ENCODE measurements at regions not wholly inside any gene's neighbourhood (a gene's known extent, or its start where the extent isn't known, plus 50 kb on each side); places are given as distances from the start of the nearest gene placed in this dataset.
"Not testable (repeated sequence)": the region's sequence is repeated elsewhere in the genome, so short reads cannot be mapped to it uniquely, and the experiment has no call there.

- not testable (repeated sequence) for DNase-seq
Measured at GRCh38 chr13:61519214-61519613, 103.6 kb upstream of the PCDH20 start.

- DNase-seq = no peak
Measured at GRCh38 chr13:61508936-61509335, 93.3 kb upstream of the PCDH20 start.

DNA sequence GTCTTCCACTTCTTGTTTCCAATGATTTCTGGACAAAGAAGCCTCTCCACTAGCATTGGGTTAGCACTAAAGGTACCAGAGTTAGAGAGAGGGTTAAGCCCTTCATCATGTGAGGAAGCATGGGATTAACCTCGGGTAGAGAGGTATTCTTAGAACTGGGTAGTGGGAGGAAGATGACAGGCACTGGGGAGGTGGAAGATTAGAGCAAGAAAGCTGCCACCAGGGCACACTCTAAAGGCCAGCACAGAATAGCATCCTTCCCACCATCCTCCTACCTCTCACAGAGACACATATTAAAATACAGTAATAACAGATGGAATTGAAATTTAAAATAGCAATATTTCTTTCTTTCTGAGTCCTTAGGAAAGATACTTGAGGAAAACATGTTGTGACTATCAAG, 84.5 kb upstream of the PCDH20 start:
- DNase-seq = no peak

DNA sequence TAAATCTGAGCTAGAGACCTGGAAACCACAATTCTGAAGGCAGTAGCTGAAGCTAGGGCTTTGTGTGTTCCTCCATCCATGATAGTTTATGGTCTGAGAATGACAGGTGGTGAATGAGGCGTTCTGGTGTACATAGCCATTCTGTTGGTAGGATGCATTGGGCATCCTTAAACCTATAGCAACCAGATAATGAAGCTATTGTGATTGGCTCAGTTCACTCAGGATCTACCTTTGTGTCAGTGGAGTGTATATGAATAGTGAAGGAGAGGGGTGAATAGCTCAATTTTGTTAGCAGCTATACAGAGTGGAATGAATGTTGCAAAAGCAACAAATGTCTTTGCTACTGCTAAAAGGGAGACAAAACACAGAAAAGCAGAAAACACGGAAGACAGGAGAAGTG, 80.0 kb upstream of the PCDH20 start:
- no peak for DNase-seq

- not testable (repeated sequence) for DNase-seq
Measured at GRCh38 chr13:61493556-61493955, 77.9 kb upstream of the PCDH20 start.

DNA sequence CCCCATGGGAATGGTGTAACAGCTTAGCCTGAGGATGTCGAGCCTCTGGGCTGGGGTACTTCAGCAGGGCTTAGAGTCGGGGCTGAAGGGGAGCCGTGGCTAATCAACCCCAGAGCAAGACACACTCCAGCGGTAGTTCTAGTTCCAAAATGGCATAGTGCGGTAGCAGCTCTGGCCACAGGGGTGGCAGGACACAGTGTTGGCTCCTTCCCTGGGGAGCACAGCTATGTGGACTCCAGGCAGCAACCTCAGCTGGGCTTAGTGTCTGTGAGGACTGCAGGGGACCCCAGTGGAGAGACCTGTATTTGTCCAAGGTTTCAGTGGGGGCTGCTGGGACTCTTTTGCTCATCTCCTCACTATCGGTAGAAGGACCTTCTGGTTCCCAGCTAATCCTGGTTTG, 70.8 kb upstream of the PCDH20 start:
- DNase-seq = no peak

GRCh38 chr13:61485128-61485765, 69.6 kb upstream of the PCDH20 start:
- no peak for DNase-seq

GRCh38 chr13:61477619-61478018, 62.0 kb upstream of the PCDH20 start:
- no peak for DNase-seq

DNA sequence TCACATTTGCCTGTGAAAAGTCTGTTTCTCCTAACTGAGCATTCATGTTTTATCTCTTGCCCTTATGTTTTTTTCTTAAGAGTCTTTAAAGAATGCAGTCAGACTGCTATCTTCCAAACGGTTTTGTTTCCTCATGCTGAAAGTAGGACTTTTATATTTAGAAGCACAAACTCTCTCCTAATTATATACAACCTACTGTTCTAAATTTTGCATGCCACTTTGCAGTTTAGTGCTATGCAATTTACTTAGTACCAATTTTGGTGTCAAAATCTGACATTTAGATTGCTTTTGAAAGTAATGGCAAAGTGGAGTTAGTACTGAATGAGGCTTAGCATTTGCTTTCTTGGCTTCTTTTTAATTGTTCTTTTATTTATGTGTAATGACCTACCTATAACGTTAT, 55.1 kb upstream of the PCDH20 start:
- DNase-seq = no peak

DNA sequence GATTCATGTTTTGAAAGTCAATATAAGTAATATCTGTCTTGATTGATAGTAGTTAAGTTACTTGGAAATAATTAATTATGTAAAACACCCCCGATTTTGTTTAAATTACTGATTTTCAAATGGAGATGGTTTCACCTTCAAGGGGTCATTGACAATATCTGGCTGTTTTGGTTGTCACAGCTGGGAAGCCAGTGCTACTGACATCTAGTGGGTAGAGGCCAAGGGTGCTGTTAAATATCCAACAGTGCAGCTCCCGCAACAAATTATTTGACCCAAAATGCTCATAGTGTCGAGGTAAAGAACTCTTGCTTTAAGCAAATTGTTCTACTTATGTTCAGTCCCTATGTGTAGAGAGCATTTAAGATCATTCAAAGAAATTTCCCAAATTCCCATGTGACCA, 50.6 kb upstream of the PCDH20 start:
- DNase-seq = no peak
